K562 (cell line): ENCODE measurements at regions not wholly inside any gene's neighbourhood (a gene's known extent, or its start where the extent isn't known, plus 50 kb on each side); places are given as distances from the start of the nearest gene placed in this dataset.
A peak's percentile ranks its signal among the peaks of the same experiment; 100 is the strongest.

Experiments
- ATAC-seq: fragments of 200-7000 bp; cut with Tn5 transposase; 3 replicates; pipeline ENCODE4 v1.9.1; 2020; ENCODE audit warnings: moderate library complexity
- BruUV-seq: library from RNA; stranded (reverse); fragments of 400-500 nt; replicated peaks from 2 replicates; lab custom pipeline; 2021; lab: Mats Ljungman, UMichigan
- CTCF ChIA-PET: fragments of 300-600 bp; formaldehyde crosslinking; extraction: SDS; loops from one replicate; lab custom pipeline; 2021; ENCODE audit warnings: low intra/inter-chr PET ratio; lab: Yijun Ruan, JAX
- POLR2A ChIA-PET: fragments of 300-600, 350-650 bp; sonication (Branson Sonifier 250); formaldehyde crosslinking; extraction: SDS; loops from one replicate; lab custom pipeline; 2021; ENCODE audit warnings: antibody characterized with exemption, inconsistent platforms; lab: Yijun Ruan, JAX
- DNase-seq, 4 experiments: peaks; one replicate each; pipeline versions ENCODE4 v3.0.0 to v3.0.0-alpha.2; 2011 to 2018; ENCODE audit warnings: low spot score in 3 of 4, mixed read lengths in 3 of 4; ENCODE audit errors: extremely low read depth in 1 of 4
- FAIRE-seq: peaks from 2 replicates; lab custom pipeline; 2011; peaks lifted over from hg19 to GRCh38; lab: Jason Lieb, UNC
- H2AFZ ChIP-seq: 2 replicates; pipeline ENCODE4 v1.6.0; 2011; ENCODE audit warnings: low read depth, low read length, control low read depth, inconsistent platforms
- H3K27ac ChIP-seq: fragments of 200-600 bp; 3 replicates; pipeline ENCODE4 v1.8.0; 2011; ENCODE audit warnings: low read depth, mild to moderate bottlenecking, control low read depth, inconsistent platforms, low read length, moderate library complexity, mixed read lengths; ENCODE audit errors: extremely low read depth
- H3K27me3 ChIP-seq, 2 experiments: fragments of 300-600 bp in 1 of 2; 2 replicates in 1 of 2; 3 replicates in 1 of 2; pipeline versions ENCODE4 v1.6.0 to v1.8.0; 2011; ENCODE audit warnings: inconsistent platforms in 2 of 2, low read length in 2 of 2, mild to moderate bottlenecking in 1 of 2, mixed read lengths in 1 of 2, moderate library complexity in 1 of 2; ENCODE audit not compliant: control insufficient read depth in 2 of 2, insufficient read depth in 2 of 2
- H3K36me3 ChIP-seq: fragments of 300-600 bp; 3 replicates; pipeline ENCODE4 v1.8.0; 2011; ENCODE audit warnings: mild to moderate bottlenecking, low read length, inconsistent platforms; ENCODE audit not compliant: control insufficient read depth, insufficient read depth
- H3K4me1 ChIP-seq, 2 experiments: fragments of 200-600 bp in 1 of 2; replicated peaks in 1 of 2; 2 replicates in 1 of 2; 3 replicates in 1 of 2; pipeline versions ENCODE4 v1.5.1 to v1.8.0; 2011; ENCODE audit warnings: inconsistent platforms in 2 of 2, low read length in 2 of 2, mild to moderate bottlenecking in 1 of 2, mixed read lengths in 1 of 2, moderate library complexity in 1 of 2; ENCODE audit not compliant: control insufficient read depth in 2 of 2, insufficient read depth in 2 of 2
- H3K4me2 ChIP-seq: 2 replicates; pipeline ENCODE4 v1.6.1; 2011; ENCODE audit warnings: low read length, control low read depth, inconsistent platforms, mixed read lengths; ENCODE audit not compliant: insufficient read depth
- H3K4me3 ChIP-seq: fragments of 200-600 bp; sonication (generic), shearing (Covaris generic); 2 replicates; pipeline ENCODE4 v1.5.1; 2016; ENCODE audit warnings: control low read depth, inconsistent platforms
- H3K79me2 ChIP-seq: fragments of 200-600 bp; 3 replicates; pipeline ENCODE4 v1.8.0; 2011; ENCODE audit warnings: low read length, inconsistent platforms; ENCODE audit not compliant: control insufficient read depth, insufficient read depth
- H3K9ac ChIP-seq, 2 experiments: 2 replicates each; pipeline versions ENCODE4 v1.6.0 to v1.6.1; 2011; ENCODE audit warnings: low read depth in 2 of 2, low read length in 2 of 2, control low read depth in 1 of 2, inconsistent platforms in 1 of 2, mild to moderate bottlenecking in 1 of 2, mixed read lengths in 1 of 2; ENCODE audit not compliant: insufficient read depth in 1 of 2
- H3K9me1 ChIP-seq: one replicate; pipeline ENCODE4 v1.6.0; 2011; ENCODE audit warnings: inconsistent platforms, mild to moderate bottlenecking, low read length, moderate library complexity; ENCODE audit not compliant: control insufficient read depth, insufficient read depth
- H3K9me3 ChIP-seq: replicated peaks from 2 replicates; pipeline ENCODE4 v1.5.1; 2011; ENCODE audit warnings: low read depth, low read length, inconsistent platforms; ENCODE audit not compliant: control insufficient read depth, insufficient read depth
- H4K20me1 ChIP-seq: replicated peaks from 2 replicates; pipeline ENCODE4 v1.6.1; 2011; ENCODE audit warnings: low read length, inconsistent platforms, mixed read lengths; ENCODE audit not compliant: control insufficient read depth, insufficient read depth
- CXXC5 ChIP-seq: fragments of 250-450 bp; sonication (Bioruptor Pico); IDR thresholded peaks from 2 replicates; pipeline ENCODE4 v1.8.0; 2022; ENCODE audit warnings: inconsistent platforms, mild to moderate bottlenecking, moderate library complexity
- LEF1 ChIP-seq: fragments of 450-650 bp; IDR thresholded peaks from 2 replicates; pipeline ENCODE4 v1.6.1; 2016; ENCODE audit warnings: mild to moderate bottlenecking
- NONO ChIP-seq, 2 experiments: fragments of 200-400 bp in 1 of 2; fragments of 450-650 bp in 1 of 2; formaldehyde crosslinking in 1 of 2; IDR thresholded peaks; 2 replicates each; pipeline ENCODE4 v1.6.1; 2017; ENCODE audit warnings: low read depth in 2 of 2, mild to moderate bottlenecking in 2 of 2, moderate library complexity in 2 of 2, low read length in 1 of 2
- POLR3G ChIP-seq: IDR thresholded peaks from 2 replicates; pipeline ENCODE4 v1.6.1; 2011; ENCODE audit not compliant: insufficient read length, insufficient replicate concordance; ENCODE audit errors: extremely low read depth
- RFX1 ChIP-seq: fragments of 450-650 bp; IDR thresholded peaks from 2 replicates; pipeline ENCODE4 v1.6.1; 2016; ENCODE audit warnings: mild to moderate bottlenecking, moderate library complexity
- SMAD2 ChIP-seq: fragments of 150-350 bp; IDR thresholded peaks from 2 replicates; pipeline ENCODE4 v1.6.1; 2014; ENCODE audit warnings: low read depth, mild to moderate bottlenecking, low read length
- TSHZ1 ChIP-seq: fragments of 250-450 bp; sonication (Bioruptor Pico); IDR thresholded peaks from 2 replicates; pipeline ENCODE4 v1.4.0; 2020; ENCODE audit warnings: mild to moderate bottlenecking, moderate library complexity
- ZBTB5 ChIP-seq: fragments of 450-650 bp; IDR thresholded peaks from 2 replicates; pipeline ENCODE4 v1.6.1; 2017; ENCODE audit warnings: antibody characterized with exemption
- ZNF24 ChIP-seq: fragments of 450-650 bp; IDR thresholded peaks from 2 replicates; pipeline ENCODE4 v1.6.1; 2016
- ZNF586 ChIP-seq: fragments of 450-650 bp; formaldehyde crosslinking; conservative IDR thresholded peaks from 2 replicates; pipeline ENCODE4 v1.4.0; 2020; ENCODE audit warnings: mild to moderate bottlenecking, moderate library complexity
- WGBS: fragments of 100-300 bp; shearing (Covaris generic); methylation state at CpG from one replicate; pipeline ENCODE4 v1.1.6; 2016; ENCODE audit warnings: low coverage, mixed read lengths; ENCODE audit not compliant: insufficient coverage; ENCODE audit errors: missing lambda C conversion rate; 5-methylcytosine and 5-hydroxymethylcytosine counted together
- in situ Hi-C: fragments of 300-500 bp; cut with MboI; formaldehyde crosslinking; loops from 4 replicates; pipeline ENCODE4 v1.15.0; 2018; ENCODE audit warnings: inconsistent platforms, mixed read lengths
- intact Hi-C: fragments of 100-400 bp; cut with micrococcal nuclease; formaldehyde crosslinking; loops from 2 replicates; pipeline ENCODE4 v1.14.2; 2022

GRCh38 chr7:130988443-130988842, 254.4 kb upstream of the KLF14 start:
- Histone ChIP-seq H2AFZ (no peak overlapping the region), H3K4me1 (no peaks in the 10 kb centered on the region), H3K9me3 (no peaks in the 10 kb centered on the region), H3K27ac (no peak overlapping the region), H4K20me1 (no peaks in the 10 kb centered on the region), H3K4me3 (no peak overlapping the region), H3K27me3 (no peaks in the 10 kb centered on the region; a peak in 1 of 5 replicates), H3K9me1 (no peaks in the 10 kb centered on the region), H3K79me2 (no peaks in the 10 kb centered on the region), H3K36me3 (no peaks in the 10 kb centered on the region), H3K9ac (peak overlapping the region in 1 of 2 experiments; percentile 12; a peak in 1 of 4 replicates), H3K4me2 (no peak overlapping the region)
- 30% methylated on average over 5 of the region's 5 CpGs for WGBS
- TF ChIP-seq POLR3G: no peak
- peak; percentile 92 for TF ChIP-seq RFX1
- POLR2A ChIA-PET: interaction anchor here (0.6 to 1.1 kb wide), 3 partner anchors 14 to 317 kb away, joined by 3 to 4 read pairs (median 4); no protein-coding TSS in a partner anchor
- no TSS peak for BruUV-seq
- FAIRE-seq: peak; percentile 64
- in situ Hi-C loops: no loop called here
- intact Hi-C loops: no loop called here
- ATAC-seq: 0 out of 3 replicates have a peak, but pooled peaks have one; percentile 46
- DNase-seq: no peak
- CTCF ChIA-PET: no interaction called here

GRCh38 chr7:130989101-130989795, 255.2 kb upstream of the KLF14 start:
- POLR2A ChIA-PET: interaction anchor here (0.6 to 1.5 kb wide), 3 partner anchors 11 to 99 kb away, joined by 3 to 5 read pairs (median 5); no protein-coding TSS in a partner anchor
- no peak for ATAC-seq
- Histone ChIP-seq H4K20me1 (no peaks in the 10 kb centered on the region), H3K4me2 (no peak overlapping the region), H3K27ac (no peak overlapping the region), H3K9ac (no peak overlapping the region), H3K27me3 (no peaks in the 10 kb centered on the region; a peak in 1 of 5 replicates), H3K9me1 (no peaks in the 10 kb centered on the region), H2AFZ (no peak overlapping the region), H3K79me2 (no peaks in the 10 kb centered on the region), H3K4me3 (no peak overlapping the region), H3K36me3 (no peaks in the 10 kb centered on the region), H3K4me1 (no peaks in the 10 kb centered on the region), H3K9me3 (no peaks in the 10 kb centered on the region)
- CTCF ChIA-PET: no interaction called here
- in situ Hi-C loops (no loop called here), intact Hi-C loops (no loop called here)
- WGBS: 43% methylated on average over 2 of the region's 2 CpGs
- no peak for DNase-seq
- no TSS peak for BruUV-seq
- FAIRE-seq: no peak
- TF ChIP-seq TSHZ1 (CRISPR knock-in tag) (no peak), ZNF24 (no peak), NONO (IDR thresholded peaks at IDR 0.05; ENCODE audit: low read depth in 2 of 2, low read length in 1 of 2) (no peak), CXXC5 (CRISPR knock-in tag) (no peak), ZBTB5 (no peak), ZNF586 (no peak), SMAD2 (no peak), LEF1 (no peak)
